ENCODE measurements at regions not wholly inside any gene's neighbourhood (a gene's known extent, or its start where the extent isn't known, plus 50 kb on each side); places are given as distances from the start of the nearest gene placed in this dataset.

- TF ChIP-seq CTCF (conservative IDR thresholded peaks at IDR 0.05 in 1 of 2, IDR thresholded peaks at IDR 0.05 in 1 of 2; ENCODE audit: extremely low read depth in 1 of 2, insufficient read depth in 1 of 2, low read depth in 1 of 2, low read length in 2 of 2), result no peak
- no peak for TF ChIP-seq EZH2 (IDR thresholded peaks at IDR 0.05; ENCODE audit: borderline replicate concordance, low read length)
Observed at GRCh38 chr20:47432834-47433210, 68.9 kb upstream of the NCOA3 start.
